ENCODE measurements at regions not wholly inside any gene's neighbourhood (a gene's known extent, or its start where the extent isn't known, plus 50 kb on each side); places are given as distances from the start of the nearest gene placed in this dataset.

DNA sequence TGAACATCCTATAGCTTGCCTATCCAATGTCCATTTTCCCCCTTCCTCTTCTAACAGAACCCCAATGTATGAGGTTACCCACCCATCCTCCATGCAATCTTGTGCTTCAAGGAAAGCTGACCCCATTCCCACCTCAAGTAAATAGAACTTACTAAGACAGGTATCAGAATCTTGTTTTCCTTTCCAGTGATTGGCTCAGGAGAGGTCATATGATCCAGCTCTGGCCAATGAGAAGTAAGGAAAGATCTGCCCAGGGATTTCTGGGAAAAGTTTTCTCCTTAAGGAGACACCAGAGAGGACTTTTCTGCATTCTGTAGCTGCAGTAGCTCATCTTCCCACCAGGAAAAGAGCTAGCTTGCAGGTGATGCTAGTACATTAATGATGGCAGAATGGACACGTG is 341.8 kb upstream of the ZFP64 start:
- intact Hi-C loops (cut with micrococcal nuclease): no loop called here
- Histone ChIP-seq H3K9ac (ENCODE audit: low read length) (no peak overlapping the region), H3K4me3 (ENCODE audit: low read length) (no peak overlapping the region), H3K4me2 (ENCODE audit: low read length) (no peak overlapping the region), H3F3A (ENCODE audit: low read length, unreplicated experiment) (no peaks in the 10 kb centered on the region), H3K4me1 (ENCODE audit: insufficient read depth, low read length) (no peaks in the 10 kb centered on the region), H3K27me3 (ENCODE audit: low read length) (0 out of 2 replicates have a peak, but pooled peaks cover 8% of the 10 kb centered on the region), H3K36me3 (ENCODE audit: low read depth, low read length) (no peaks in the 10 kb centered on the region), H3K27ac (ENCODE audit: low read length) (no peak overlapping the region), H3K79me2 (ENCODE audit: low read length) (no peaks in the 10 kb centered on the region), H4K20me1 (ENCODE audit: low read length) (no peaks in the 10 kb centered on the region), H3K9me3 (ENCODE audit: low read length) (peaks cover 17% of the 10 kb centered on the region; the same call in 1 of the 2 replicates), H2AFZ (ENCODE audit: low read length) (no peak overlapping the region), H3K9me2 (replicated peaks; ENCODE audit: low read length) (no peaks in the 10 kb centered on the region)
- ATAC-seq (no peak), DNase-seq (no peak)
- TF ChIP-seq, protein P1, sequence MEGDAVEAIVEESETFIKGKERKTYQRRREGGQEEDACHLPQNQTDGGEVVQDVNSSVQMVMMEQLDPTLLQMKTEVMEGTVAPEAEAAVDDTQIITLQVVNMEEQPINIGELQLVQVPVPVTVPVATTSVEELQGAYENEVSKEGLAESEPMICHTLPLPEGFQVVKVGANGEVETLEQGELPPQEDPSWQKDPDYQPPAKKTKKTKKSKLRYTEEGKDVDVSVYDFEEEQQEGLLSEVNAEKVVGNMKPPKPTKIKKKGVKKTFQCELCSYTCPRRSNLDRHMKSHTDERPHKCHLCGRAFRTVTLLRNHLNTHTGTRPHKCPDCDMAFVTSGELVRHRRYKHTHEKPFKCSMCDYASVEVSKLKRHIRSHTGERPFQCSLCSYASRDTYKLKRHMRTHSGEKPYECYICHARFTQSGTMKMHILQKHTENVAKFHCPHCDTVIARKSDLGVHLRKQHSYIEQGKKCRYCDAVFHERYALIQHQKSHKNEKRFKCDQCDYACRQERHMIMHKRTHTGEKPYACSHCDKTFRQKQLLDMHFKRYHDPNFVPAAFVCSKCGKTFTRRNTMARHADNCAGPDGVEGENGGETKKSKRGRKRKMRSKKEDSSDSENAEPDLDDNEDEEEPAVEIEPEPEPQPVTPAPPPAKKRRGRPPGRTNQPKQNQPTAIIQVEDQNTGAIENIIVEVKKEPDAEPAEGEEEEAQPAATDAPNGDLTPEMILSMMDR (conservative IDR thresholded peaks at IDR 0.05; ENCODE audit: low read depth, low read length): no peak
- TF ChIP-seq EZH2 (IDR thresholded peaks at IDR 0.05; ENCODE audit: low read length, unreplicated experiment) (no peak), EZH2phosphoT487 (IDR thresholded peaks at IDR 0.05; ENCODE audit: borderline replicate concordance, low read length) (no peak)
- BruUV-seq (replicated peaks): no TSS peak
- ChIA-PET CTCF (no interaction called here), POLR2A (ENCODE audit: unreplicated experiment) (no interaction called here)

GRCh38 chr20:52532674-52533073 is 341.1 kb upstream of the ZFP64 start:
- BruUV-seq (replicated peaks): no TSS peak
- POLR2A ChIA-PET (ENCODE audit: unreplicated experiment): no interaction called here

GRCh38 chr20:52530571-52530970 is 339.0 kb upstream of the ZFP64 start:
- BruUV-seq (replicated peaks): no TSS peak
- TF ChIP-seq EZH2 (IDR thresholded peaks at IDR 0.05; ENCODE audit: low read length, unreplicated experiment) (no peak), EZH2phosphoT487 (IDR thresholded peaks at IDR 0.05; ENCODE audit: borderline replicate concordance, low read length) (no peak)
- TF ChIP-seq, protein P1 (conservative IDR thresholded peaks at IDR 0.05; ENCODE audit: low read depth, low read length): no peak

More at GRCh38 chr20:52532674-52533073, 341.1 kb upstream of the ZFP64 start:
- TF ChIP-seq, protein P1 (conservative IDR thresholded peaks at IDR 0.05; ENCODE audit: low read depth, low read length): no peak
- TF ChIP-seq EZH2phosphoT487 (IDR thresholded peaks at IDR 0.05; ENCODE audit: borderline replicate concordance, low read length) (no peak), EZH2 (IDR thresholded peaks at IDR 0.05; ENCODE audit: low read length, unreplicated experiment) (no peak)
- Histone ChIP-seq H2AFZ (ENCODE audit: low read length) (no peak overlapping the region), H3K4me3 (ENCODE audit: low read length) (no peak overlapping the region), H3K9me3 (ENCODE audit: low read length) (peaks cover 13% of the 10 kb centered on the region; the same call in 1 of the 2 replicates), H4K20me1 (ENCODE audit: low read length) (no peaks in the 10 kb centered on the region), H3K4me2 (ENCODE audit: low read length) (no peak overlapping the region), H3K4me1 (ENCODE audit: insufficient read depth, low read length) (no peaks in the 10 kb centered on the region), H3K27me3 (ENCODE audit: low read length) (0 out of 2 replicates have a peak, but pooled peaks cover 8% of the 10 kb centered on the region), H3K9me2 (replicated peaks; ENCODE audit: low read length) (no peaks in the 10 kb centered on the region), H3K79me2 (ENCODE audit: low read length) (no peaks in the 10 kb centered on the region), H3K36me3 (ENCODE audit: low read depth, low read length) (no peaks in the 10 kb centered on the region), H3K27ac (ENCODE audit: low read length) (no peak overlapping the region), H3F3A (ENCODE audit: low read length, unreplicated experiment) (no peaks in the 10 kb centered on the region), H3K9ac (ENCODE audit: low read length) (no peak overlapping the region)
- no peak for ATAC-seq
- CTCF ChIA-PET: no interaction called here
- intact Hi-C loops (cut with micrococcal nuclease): no loop called here
- DNase-seq: no peak

More at GRCh38 chr20:52530571-52530970, 339.0 kb upstream of the ZFP64 start:
- no peak overlapping the region for H3K27ac ChIP-seq (ENCODE audit: low read length)
- H3K36me3 ChIP-seq (ENCODE audit: low read depth, low read length): no peaks in the 10 kb centered on the region
- no peaks in the 10 kb centered on the region for H3K9me2 ChIP-seq (replicated peaks; ENCODE audit: low read length)
- no peak overlapping the region for H2AFZ ChIP-seq (ENCODE audit: low read length)
- H3K9me3 ChIP-seq (ENCODE audit: low read length): peaks cover 10% of the 10 kb centered on the region; the same call in 1 of the 2 replicates
- intact Hi-C loops (cut with micrococcal nuclease): no loop called here
- no peaks in the 10 kb centered on the region for H3K79me2 ChIP-seq (ENCODE audit: low read length)
- H3F3A ChIP-seq (ENCODE audit: low read length, unreplicated experiment): no peaks in the 10 kb centered on the region
- no peaks in the 10 kb centered on the region for H4K20me1 ChIP-seq (ENCODE audit: low read length)
- H3K9ac ChIP-seq (ENCODE audit: low read length): no peak overlapping the region
- peaks cover 24% of the 10 kb centered on the region for H3K27me3 ChIP-seq (ENCODE audit: low read length)
- no peak for ATAC-seq
- H3K4me1 ChIP-seq (ENCODE audit: insufficient read depth, low read length): no peaks in the 10 kb centered on the region
- no peak overlapping the region for H3K4me2 ChIP-seq (ENCODE audit: low read length)
- no peak overlapping the region for H3K4me3 ChIP-seq (ENCODE audit: low read length)
- ChIA-PET CTCF (no interaction called here), POLR2A (ENCODE audit: unreplicated experiment) (no interaction called here)
- no peak for DNase-seq
